ENCODE measurements at regions not wholly inside any gene's neighbourhood (a gene's known extent, or its start where the extent isn't known, plus 50 kb on each side); places are given as distances from the start of the nearest gene placed in this dataset.

DNA sequence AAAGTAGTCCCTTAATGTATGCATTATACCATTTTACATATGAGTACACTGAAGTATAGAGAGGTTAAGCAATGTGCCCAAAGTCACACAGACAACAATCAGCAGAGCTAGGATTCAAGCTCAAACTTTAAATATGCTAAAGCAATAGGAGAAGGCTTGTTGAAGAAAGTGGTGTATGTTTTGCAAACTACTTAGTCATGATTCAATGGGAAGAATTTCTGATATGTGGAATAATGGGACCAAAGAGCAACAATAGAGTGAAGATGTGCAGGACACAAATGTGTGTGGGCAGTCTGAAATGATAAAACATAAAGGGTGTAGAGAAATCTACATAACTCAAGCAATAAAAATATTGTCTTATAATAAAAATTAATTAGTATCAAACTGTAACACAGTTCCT, 109.0 kb upstream of the ARSJ start:
- POLR2A ChIA-PET (ENCODE audit: low non-redundant PET) = interaction anchor here (0.7 kb wide), 1 partner anchor 101 kb away, joined by 3 read pairs; no protein-coding TSS in a partner anchor
- H3K4me3 ChIP-seq (ENCODE audit: low read depth, low read length, poor library complexity, severe bottlenecking) = no peak overlapping the region
- CTCF ChIA-PET = no interaction called here
- H3K9me3 ChIP-seq (ENCODE audit: low read depth, low read length, poor library complexity, severe bottlenecking) = no peaks in the 10 kb centered on the region
- no peaks in the 10 kb centered on the region for H3K36me3 ChIP-seq (ENCODE audit: insufficient read depth, low read length, poor library complexity, severe bottlenecking)
- no peaks in the 10 kb centered on the region for H3K4me1 ChIP-seq (ENCODE audit: insufficient read depth, low read length, poor library complexity, severe bottlenecking)
- intact Hi-C loops (cut with micrococcal nuclease; ENCODE audit: unreplicated experiment) = no loop called here
- H3K27ac ChIP-seq (ENCODE audit: low read depth, low read length, poor library complexity, severe bottlenecking) = no peak overlapping the region
- no peak for DNase-seq (ENCODE audit: low spot score)
- BruUV-seq (replicated peaks) = no TSS peak
- H3K27me3 ChIP-seq (replicated peaks; ENCODE audit: insufficient read depth, low read depth, low read length, poor library complexity) = no peaks in the 10 kb centered on the region
- TF ChIP-seq, protein P1, sequence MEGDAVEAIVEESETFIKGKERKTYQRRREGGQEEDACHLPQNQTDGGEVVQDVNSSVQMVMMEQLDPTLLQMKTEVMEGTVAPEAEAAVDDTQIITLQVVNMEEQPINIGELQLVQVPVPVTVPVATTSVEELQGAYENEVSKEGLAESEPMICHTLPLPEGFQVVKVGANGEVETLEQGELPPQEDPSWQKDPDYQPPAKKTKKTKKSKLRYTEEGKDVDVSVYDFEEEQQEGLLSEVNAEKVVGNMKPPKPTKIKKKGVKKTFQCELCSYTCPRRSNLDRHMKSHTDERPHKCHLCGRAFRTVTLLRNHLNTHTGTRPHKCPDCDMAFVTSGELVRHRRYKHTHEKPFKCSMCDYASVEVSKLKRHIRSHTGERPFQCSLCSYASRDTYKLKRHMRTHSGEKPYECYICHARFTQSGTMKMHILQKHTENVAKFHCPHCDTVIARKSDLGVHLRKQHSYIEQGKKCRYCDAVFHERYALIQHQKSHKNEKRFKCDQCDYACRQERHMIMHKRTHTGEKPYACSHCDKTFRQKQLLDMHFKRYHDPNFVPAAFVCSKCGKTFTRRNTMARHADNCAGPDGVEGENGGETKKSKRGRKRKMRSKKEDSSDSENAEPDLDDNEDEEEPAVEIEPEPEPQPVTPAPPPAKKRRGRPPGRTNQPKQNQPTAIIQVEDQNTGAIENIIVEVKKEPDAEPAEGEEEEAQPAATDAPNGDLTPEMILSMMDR (conservative IDR thresholded peaks at IDR 0.05; ENCODE audit: low read depth, low read length) = no peak
- TF ChIP-seq EZH2 (IDR thresholded peaks at IDR 0.05; ENCODE audit: borderline replicate concordance, low read depth, low read length, poor library complexity, severe bottlenecking) = no peak

DNA sequence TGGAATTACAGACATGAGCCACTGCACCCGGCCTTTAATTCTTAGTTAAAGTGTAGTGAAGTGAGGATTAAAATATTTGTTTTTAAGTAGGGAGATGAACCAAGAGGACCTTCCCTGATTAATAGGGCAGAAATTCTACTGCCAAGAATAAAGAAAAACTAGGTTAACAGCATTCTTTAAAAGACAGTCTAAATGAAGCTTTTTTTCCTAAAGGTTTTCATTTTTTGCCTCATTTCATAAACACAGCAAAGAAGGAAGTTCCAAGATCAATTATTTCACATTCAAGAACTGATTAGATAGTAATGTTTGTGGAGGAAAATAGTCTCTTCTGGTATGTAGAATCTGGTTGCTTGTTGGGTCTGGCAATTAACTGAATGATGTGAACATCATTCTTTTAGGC, 112.1 kb upstream of the ARSJ start:
- BruUV-seq (replicated peaks) = no TSS peak
- H3K4me3 ChIP-seq (ENCODE audit: low read depth, low read length, poor library complexity, severe bottlenecking) = no peak overlapping the region
- H3K27me3 ChIP-seq (replicated peaks; ENCODE audit: insufficient read depth, low read depth, low read length, poor library complexity) = no peaks in the 10 kb centered on the region
- intact Hi-C loops (cut with micrococcal nuclease; ENCODE audit: unreplicated experiment) = no loop called here
- ChIA-PET POLR2A (ENCODE audit: low non-redundant PET) (no interaction called here), CTCF (no interaction called here)
- H3K4me1 ChIP-seq (ENCODE audit: insufficient read depth, low read length, poor library complexity, severe bottlenecking) = no peaks in the 10 kb centered on the region
- H3K27ac ChIP-seq (ENCODE audit: low read depth, low read length, poor library complexity, severe bottlenecking) = no peak overlapping the region
- DNase-seq (ENCODE audit: low spot score) = no peak
- H3K9me3 ChIP-seq (ENCODE audit: low read depth, low read length, poor library complexity, severe bottlenecking) = no peaks in the 10 kb centered on the region
- no peaks in the 10 kb centered on the region for H3K36me3 ChIP-seq (ENCODE audit: insufficient read depth, low read length, poor library complexity, severe bottlenecking)
- TF ChIP-seq, protein P1 (conservative IDR thresholded peaks at IDR 0.05; ENCODE audit: low read depth, low read length) = no peak
- no peak for TF ChIP-seq EZH2 (IDR thresholded peaks at IDR 0.05; ENCODE audit: borderline replicate concordance, low read depth, low read length, poor library complexity, severe bottlenecking)

DNA sequence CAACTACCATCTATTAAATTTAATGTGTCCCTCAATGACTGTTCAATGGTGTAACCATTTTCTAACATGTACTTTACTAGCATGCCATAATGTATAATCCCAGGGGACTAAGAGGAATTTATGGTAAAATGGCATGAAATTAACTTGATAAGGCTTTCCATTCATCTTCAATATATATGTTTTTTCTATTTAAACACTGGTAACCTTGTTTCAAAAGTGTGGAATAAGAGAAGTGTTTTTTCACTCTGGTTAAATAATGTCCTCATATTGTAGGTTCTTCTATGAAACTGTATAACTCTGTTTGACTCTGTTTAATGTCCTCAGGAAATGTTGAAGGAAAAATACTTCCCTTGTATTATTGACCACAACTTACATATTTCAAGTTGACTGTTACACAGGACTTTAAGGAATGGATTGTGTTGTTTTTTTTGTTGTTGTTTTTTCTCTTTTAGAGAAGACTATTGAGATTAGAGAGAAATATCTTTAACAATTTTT, 113.8 kb upstream of the ARSJ start:
- H3K4me3 ChIP-seq (ENCODE audit: low read depth, low read length, poor library complexity, severe bottlenecking) = no peak overlapping the region
- H3K36me3 ChIP-seq (ENCODE audit: insufficient read depth, low read length, poor library complexity, severe bottlenecking) = no peaks in the 10 kb centered on the region
- no peak for DNase-seq (ENCODE audit: low spot score)
- no peaks in the 10 kb centered on the region for H3K9me3 ChIP-seq (ENCODE audit: low read depth, low read length, poor library complexity, severe bottlenecking)
- H3K27me3 ChIP-seq (replicated peaks; ENCODE audit: insufficient read depth, low read depth, low read length, poor library complexity) = no peaks in the 10 kb centered on the region
- BruUV-seq (replicated peaks) = no TSS peak
- no peaks in the 10 kb centered on the region for H3K4me1 ChIP-seq (ENCODE audit: insufficient read depth, low read length, poor library complexity, severe bottlenecking)
- intact Hi-C loops (cut with micrococcal nuclease; ENCODE audit: unreplicated experiment) = no loop called here
- ChIA-PET CTCF (no interaction called here), POLR2A (ENCODE audit: low non-redundant PET) (no interaction called here)
- no peak overlapping the region for H3K27ac ChIP-seq (ENCODE audit: low read depth, low read length, poor library complexity, severe bottlenecking)
- TF ChIP-seq, protein P1 (conservative IDR thresholded peaks at IDR 0.05; ENCODE audit: low read depth, low read length) = no peak
- TF ChIP-seq EZH2 (IDR thresholded peaks at IDR 0.05; ENCODE audit: borderline replicate concordance, low read depth, low read length, poor library complexity, severe bottlenecking) = no peak
